HG03039 (cell line): ENCODE measurements at regions not wholly inside any gene's neighbourhood (a gene's known extent, or its start where the extent isn't known, plus 50 kb on each side); places are given as distances from the start of the nearest gene placed in this dataset.

Experiments used
- ATAC-seq: cut with Tn5 transposase; IDR thresholded peaks from one replicate; pipeline ENCODE4 v1.9.1; 2021; ENCODE audit warnings: mild to moderate bottlenecking, moderate library complexity; ENCODE audit not compliant: unreplicated experiment

DNA sequence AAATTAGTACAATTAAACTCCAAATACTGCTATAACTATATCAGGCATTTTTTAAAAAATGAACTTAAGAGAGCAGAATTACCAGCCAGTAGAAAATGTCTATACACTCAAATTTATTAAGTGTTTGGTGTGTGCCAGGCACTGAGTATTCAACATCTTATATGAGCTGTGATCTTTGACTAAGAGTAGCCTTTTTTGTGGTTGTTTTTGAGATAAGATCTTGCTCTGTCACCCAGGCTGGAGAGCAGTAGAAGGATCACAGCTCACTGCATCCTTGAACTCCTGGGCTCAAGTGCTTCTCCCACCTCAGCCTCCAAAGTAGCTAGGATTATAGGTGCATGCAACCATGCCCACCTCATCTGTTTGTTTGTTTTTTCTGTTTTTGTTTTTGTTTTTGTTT is 102.5 kb upstream of the CELF2 start:
- ATAC-seq = no peak

DNA sequence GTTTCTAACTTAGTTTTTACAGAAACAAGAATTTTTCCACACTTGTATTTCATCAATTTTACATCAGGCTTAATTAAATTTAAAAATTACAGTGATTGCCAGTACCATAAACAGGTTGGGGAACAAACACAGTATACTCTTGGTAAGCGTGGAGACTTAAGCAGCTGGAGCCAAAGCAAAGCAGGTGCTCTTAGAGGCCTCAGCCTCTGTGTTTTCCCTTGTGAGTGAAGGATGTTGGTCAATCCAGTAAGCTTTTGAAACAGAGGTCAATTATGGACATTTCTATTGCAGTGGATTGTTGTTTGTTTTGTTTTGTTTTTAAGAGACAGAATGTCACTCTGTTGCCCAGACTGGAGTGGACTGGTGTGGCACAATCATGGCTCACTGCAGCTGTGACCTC is 100.6 kb upstream of the CELF2 start:
- ATAC-seq = no peak

DNA sequence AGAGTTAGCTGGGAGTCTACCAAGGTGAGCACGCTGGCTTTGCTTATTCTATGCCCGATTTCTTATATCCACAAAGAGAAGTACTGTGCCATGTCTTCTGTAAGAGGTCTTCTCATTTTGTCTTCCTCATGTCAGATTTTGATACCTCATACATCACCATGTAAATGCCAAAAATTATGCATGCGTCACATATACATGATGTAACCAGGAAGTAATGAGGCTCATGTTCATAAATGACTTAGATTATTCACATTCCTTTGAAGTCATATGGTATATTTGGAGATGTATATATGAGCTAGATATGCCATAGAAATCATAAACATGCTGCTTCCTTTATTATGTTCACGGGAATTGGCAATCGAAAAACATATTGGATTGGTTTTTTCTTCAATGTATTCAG is 97.7 kb upstream of the CELF2 start:
- ATAC-seq = no peak

DNA sequence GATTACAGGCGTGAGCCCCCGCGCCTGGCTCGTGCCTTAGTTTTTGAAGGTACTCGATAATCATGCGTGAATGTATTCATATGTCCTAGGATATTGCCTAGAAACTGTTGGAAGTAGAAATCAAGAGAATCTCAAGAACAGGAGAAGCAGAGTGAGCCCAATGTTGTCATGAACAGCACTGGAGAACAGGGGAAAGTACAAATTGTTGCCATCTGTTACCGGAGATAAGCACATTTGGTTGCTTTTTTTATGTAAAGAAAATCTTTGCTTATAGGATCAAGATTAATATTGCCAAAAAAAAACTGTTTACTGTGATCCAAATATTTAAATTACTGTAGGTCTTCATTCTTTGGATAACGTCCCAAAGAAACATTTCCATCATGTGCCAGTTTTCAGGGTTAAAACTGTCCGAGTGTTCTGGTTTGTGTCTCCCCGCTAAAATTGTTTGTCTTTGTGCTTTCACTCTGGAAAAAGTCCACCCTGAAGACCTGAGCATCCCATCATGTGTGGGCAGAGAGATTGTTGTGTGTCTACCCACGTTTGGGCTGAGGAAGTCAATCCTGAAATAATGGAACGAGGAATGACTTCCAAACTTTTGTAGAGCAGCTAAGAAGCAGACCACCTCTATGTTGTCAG is 95.7 kb upstream of the CELF2 start:
- ATAC-seq = no peak

DNA sequence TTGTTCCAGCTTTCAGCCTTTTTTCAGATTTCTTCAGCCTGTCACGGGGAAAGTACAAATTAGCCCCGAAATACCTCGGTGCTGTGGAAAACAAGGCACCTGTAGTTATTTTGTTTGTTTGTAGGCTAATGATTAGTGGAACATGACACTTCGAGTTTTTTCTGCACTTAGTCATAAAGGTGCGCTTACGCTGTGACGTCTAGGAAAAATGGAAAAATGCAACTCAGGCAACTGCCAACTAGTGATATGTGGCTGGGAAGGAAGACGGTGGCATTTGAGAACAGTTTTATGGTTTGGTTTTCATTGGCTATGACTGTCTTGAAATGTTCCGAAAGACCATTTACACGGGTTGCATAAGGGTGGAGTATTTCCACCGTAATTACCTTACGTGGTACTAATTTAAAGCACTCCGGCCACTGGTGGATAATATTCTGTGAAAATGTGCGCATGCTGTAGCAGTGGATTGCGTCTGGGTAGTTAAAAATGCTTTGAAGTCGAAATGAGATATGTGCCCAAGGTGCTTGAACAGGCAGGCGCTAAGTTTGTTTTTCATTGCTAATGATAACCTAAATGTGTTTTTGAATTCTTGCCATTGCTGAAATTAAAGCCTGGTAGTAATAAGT is 94.5 kb upstream of the CELF2 start:
- no peak for ATAC-seq

DNA sequence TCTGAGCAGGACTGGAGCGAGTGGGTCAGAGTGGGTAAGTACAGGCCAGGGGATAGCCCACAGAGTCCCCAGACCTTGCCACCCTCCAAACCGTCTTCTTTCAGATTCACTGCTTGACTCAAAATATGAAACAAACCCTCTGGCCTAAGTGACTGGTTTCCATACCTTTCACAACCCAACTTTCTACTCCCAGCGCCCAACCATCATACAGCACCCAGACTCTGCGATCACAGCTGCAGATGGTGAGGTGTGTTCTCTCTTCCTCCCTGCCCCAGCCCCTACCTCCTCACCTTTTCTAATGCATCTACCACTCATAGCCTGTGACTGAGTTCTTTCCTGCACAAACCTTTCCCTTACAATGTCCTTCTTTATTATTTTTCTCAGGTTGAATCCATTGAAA is 92.0 kb upstream of the CELF2 start:
- no peak for ATAC-seq

DNA sequence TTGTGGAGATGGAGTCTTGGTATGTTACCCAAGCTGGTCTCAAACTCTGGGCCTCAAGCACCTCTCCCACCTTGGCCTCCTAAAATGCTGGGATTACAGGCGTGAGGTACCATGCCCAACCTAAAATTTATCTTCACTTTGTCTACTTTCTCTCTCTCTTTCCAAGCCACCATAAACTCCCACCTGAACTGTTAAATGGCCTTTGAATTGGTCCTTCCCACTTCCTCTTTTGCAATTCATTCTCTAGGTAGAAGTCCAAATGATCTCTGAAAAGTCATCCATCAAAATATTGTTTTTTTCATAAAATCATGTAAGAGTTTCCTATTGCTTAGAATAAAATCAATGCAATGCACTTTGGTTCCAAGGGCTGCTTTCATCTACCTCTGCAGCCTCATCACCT is 90.1 kb upstream of the CELF2 start:
- ATAC-seq = no peak

DNA sequence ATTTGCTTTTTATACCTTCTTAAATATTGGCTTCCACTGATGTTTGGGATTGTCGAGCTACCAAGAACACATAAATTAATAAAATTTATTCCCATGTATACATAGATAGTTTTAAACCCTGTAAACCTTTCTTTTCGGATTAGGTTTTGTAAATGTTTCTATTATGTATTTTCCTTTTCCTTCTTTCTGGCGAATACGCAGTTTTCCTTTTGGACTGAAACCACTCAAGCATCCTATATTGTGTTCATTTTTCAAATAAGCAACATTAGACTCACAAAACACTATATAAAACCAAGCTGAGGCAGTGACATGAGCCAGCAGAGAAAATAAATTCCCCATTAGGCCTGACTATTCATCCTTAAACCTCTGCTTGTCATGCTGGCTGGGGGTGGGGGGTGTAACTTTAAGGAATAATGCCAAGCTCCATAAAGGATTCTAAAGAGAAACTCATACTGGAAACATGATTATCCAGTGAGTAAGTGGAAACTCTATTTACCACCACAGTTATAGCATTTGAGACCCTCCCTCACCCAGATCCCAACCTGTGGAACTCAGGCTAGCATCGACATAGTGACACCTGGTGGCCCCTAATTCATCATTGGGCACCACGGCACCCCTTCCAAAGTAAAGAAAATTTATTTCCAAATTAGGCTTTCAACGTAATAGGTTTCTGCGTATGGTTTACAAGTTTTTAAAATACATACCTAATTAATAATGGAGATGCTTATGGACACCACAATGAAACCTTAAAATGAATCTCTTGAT is 86.5 kb upstream of the CELF2 start:
- no peak for ATAC-seq

DNA sequence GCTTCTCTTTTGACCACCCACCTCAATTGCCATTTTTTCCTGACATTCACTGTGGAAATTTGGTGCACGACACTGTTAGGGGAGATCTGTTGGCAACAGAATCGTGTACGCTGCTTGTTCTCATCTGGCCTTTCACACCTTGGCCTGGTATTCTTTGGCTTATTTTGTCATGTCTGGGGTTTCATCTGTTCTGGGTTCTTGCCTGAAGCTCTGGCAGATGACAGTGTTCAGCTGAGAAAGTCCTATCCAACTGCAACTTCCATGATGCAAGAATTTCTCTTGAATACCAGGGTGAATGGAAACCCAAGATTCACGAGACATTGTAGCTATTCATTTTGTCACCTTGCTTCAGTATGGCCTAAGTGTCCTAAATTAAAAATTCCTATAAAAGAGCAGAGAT is 82.6 kb upstream of the CELF2 start:
- no peak for ATAC-seq

DNA sequence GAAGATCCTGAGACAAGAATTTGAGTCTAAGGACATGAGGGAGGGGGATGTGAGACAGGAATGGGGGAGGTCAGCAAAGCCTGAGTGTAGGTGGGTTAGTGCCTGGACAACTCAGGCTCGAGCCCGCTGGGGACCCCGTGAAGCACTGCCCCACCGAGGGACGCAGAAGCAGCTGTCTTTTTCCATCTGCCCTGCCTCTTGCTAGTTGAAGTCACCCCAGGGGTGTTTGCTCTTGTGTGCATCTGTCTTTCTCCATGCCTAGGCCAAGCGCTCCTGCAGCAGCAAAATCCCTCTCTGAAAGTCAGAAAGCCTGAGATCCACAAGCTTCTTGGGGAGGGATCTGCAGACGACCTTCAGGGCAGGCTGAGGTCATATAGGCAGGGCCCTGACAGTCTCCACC is 79.0 kb upstream of the CELF2 start:
- ATAC-seq = no peak

DNA sequence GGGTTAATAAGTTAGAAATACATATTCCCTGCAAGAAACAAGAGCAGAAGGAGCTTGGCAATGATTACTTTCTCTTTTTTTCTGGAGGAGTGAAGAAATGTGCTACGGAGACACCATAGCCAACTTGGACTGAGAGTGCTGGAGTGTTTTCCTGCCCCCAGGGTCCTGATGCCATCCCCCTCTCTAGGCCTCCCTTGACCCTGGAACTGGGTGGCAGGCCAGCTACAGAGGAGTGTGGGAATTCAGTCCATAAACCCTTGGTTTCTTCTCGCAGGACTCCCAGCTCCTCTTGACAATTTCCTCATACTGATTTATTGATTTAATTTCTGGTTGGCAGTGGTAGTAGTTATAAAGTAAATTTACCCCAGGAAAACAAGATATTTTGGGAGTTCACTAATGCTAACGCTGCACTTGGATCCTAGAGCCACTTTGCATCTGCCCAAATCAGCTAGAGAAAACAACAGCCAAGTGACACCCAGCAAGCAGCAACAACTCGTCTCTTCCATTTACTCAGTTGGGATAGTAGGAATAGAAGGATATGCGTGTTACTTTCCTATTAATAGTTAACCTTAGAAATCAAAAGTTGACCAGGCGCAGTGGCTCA is 76.4 kb upstream of the CELF2 start:
- ATAC-seq = no peak

DNA sequence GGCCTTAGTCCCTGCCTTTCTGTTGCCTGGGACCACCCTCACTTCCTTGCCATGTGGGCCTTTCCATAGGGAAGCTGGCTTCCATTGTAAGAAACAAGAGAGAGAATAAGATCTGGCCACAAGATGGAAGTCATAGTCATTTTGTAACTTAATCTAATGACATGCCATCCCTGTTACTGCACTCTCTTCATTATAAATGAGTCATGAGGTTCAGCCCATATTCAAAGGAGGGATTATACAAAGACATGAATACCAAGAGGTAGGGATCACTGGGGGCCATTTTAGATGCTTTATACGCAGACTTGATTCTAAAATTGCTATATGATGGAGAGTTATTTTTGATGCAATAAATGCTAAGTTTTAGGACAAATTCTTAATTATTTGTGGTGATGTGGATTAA is 75.2 kb upstream of the CELF2 start:
- no peak for ATAC-seq

DNA sequence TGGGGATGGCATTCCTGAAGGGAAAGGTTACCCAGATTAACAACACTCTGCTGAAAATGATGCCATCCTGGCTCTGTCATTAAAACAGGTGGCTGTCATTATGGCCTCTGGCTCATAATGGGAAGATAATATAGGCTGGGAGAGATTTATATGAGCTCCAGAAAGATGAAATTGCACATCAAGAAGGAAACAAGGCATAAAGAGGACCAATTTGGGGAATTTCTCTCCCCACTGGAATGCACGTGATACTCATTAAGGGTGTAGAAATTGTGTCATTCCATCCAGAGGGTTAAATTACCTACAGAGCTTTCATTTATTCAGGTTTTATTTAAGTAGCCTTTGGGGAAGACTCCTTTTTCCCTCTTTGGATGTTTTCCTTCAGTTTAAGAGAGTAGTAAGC is 71.6 kb upstream of the CELF2 start:
- no peak for ATAC-seq

DNA sequence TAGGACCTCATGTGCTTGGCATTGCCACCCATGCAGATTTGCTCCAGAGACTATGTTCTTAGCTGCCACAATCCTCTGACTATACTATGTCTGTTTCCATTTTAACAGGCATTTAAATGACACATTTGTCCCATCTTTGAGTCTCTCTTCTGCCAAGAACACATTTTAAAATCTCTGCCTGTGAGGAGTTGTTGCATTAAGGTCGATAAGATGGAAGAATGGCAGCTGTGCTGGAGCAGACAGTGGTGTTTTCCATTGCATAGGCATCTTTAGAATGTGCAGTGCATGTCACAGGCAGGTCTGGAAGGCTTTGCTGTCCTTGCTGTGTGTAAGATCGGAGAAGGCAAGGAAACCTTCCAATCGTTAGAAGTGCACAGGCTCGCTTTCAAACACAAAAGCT is 70.9 kb upstream of the CELF2 start:
- ATAC-seq = no peak

DNA sequence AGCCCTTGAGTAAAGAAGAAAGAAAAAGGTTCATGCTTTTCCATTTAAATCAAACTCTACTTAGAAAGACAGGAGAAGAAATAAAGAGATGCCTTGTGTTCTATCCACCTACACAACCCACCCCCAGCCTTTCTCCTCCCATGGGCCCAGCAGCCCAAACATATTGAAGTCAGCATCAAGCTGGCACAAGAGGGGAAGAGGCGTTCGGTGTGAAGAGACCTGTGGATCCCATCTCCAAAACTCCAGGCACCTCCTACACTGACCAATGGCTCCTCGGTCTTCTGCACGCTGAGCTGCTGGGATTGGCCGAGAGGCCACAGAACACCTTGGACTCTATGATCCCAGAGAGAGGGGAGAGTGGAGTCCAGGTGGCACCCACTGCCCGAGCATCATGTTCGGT is 66.0 kb upstream of the CELF2 start:
- ATAC-seq = no peak

DNA sequence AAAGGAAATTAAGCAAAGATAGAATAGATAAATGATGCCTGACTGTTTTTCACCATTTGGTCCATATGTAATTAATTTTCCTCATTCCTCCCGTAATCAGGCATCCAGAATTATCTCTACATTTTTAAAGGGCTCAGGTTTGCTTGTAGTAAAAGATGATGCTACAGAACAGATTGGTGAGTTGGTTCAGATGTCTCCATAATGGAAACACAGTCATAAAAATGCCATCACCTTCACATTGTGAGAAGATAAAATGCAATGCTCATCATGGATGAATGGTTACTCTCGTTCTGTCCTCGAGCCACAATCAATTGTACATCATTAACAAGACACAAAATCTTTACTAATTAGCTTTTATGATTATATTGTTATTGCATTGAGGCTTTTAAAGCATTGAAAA is 64.9 kb upstream of the CELF2 start:
- no peak for ATAC-seq

DNA sequence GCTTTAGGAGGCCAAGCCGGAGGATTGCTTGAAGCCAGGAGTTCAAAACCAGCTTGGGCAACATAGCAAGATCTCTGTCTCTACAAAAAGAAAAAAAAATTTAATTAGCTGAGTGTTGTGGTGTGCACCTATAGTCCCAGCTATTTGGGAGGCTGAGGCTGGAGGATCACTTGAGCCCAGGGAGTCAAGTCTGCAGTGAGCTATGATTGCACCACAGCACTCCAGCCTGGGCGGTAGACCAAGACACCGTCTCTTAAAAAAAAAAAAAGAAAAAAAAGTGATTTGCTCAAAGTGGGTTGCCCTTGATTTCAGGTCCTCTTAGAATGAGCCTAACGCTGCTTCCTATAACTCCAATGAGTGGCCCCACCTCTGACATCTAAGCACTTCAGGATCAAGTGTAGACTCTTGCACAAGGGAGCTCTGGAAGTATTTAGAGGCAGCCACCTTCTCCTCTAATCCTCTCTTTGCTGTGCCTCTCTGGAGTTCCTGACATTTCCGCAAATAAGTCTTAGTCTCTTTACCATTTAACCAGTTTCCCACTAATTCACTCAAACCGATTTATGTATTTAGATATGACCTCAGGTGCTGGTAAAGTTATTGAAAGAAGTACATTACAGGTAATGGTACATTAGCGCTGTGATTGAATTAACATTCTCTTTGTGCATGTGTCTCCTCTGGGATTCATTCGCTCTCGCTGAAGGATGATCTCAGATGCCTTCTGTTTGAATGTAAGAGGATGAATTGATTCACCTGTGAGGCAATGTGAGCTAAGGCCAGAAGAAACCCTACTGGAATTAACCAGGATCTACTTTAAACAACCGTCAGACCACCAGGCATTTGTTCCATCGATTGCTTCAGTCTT is 60.8 kb upstream of the CELF2 start:
- no peak for ATAC-seq

DNA sequence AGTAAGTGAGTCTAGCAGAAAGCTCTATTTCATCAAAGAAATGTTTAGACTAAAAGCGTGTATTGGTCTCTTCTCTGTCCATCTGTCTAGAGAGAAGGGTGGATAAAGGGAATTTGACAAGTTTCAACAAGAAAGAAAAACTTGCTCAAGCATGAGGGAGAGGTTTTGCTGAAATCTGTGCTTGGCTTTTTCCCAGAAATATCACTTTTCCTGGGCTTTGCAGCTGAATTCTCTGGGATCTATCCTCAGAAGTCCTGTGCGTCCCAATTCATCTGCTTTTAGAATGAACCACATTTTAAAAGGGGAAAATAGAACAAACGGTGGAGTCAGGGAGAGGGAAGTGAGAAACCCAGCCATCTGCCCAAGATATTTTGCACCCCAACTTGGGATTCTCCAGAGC is 59.6 kb upstream of the CELF2 start:
- ATAC-seq = no peak

DNA sequence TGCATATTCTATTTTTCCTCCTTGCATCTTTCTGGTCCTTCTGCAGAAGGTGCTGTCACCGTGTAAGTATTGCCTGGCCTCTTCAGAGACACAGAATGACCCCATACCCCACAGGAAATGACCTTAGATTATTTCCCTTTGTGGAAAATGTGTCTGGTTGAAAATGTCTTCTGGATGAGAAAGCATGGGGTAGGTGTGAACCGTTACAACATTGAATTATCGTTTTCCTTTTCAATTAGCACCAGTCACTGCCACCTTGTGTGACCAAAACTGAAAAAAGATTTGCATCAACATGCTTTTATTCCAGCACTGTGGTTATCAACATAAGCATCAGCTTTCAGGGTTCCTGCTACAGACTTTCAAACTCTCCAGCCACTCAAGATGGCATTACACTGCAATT is 58.0 kb upstream of the CELF2 start:
- no peak for ATAC-seq

DNA sequence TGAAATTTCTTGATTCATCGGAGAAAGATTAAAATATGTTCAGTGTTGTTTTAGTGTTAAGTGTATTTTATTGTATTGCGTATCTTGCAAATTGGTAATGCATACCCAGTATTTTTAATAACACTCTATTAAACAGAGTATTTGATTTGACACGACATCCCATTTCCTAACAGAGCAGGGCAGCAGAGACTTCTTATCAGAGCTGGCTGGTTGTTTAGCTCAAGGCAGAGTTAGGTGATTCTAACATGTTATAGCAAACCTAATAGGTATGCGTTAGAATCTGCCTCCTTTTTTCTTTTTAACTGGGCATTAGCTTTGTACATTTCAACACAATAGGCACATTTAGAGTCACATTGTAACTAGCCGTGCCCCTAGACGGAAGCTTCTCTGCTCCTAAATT is 57.1 kb upstream of the CELF2 start:
- ATAC-seq = no peak

DNA sequence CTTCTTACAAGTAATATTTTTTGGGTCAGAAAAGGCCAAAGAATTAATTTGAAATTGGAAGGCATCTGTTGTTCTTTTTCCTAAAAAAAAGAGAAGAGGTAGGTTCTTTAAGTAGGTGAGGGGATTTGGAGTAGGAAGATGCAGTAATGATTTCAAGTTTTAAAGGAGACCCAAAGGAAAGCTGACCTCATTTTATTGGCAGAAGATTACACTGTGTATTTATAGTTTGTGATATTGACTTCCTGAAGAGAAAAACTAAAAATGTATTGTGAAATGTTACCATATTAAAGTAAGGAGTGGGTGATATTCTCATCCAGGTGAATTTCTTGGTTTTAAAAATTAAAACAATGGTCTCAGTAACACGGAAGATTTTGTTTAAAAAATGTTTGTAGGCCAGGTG is 56.6 kb upstream of the CELF2 start:
- ATAC-seq = no peak
